MCF 10A (cell line): ENCODE measurements at regions not wholly inside any gene's neighbourhood (a gene's known extent, or its start where the extent isn't known, plus 50 kb on each side); places are given as distances from the start of the nearest gene placed in this dataset.

Source experiments
- BruUV-seq: library from RNA; stranded (reverse); fragments of 400-500 nt; replicated peaks from 2 replicates; lab custom pipeline; 2021; lab: Mats Ljungman, UMichigan
- CTCF ChIA-PET: fragments of 300-600 bp; sonication (Branson Sonifier 250); formaldehyde crosslinking; extraction: SDS; loops from one replicate; lab custom pipeline; 2021; ENCODE audit warnings: antibody characterized with exemption, inconsistent platforms; lab: Yijun Ruan, JAX
- POLR2A ChIA-PET: fragments of 300-600, 350-650 bp; sonication (Branson Sonifier 250); formaldehyde crosslinking; extraction: SDS; loops from one replicate; lab custom pipeline; 2020; ENCODE audit warnings: antibody characterized with exemption, inconsistent platforms; lab: Yijun Ruan, JAX
- DNase-seq: peaks from one replicate; pipeline ENCODE4 v3.0.0-alpha.2; 2018; ENCODE audit not compliant: unreplicated experiment
- H3K27ac Mint-ChIP-seq: one replicate; pipeline ENCODE4 v1.8.0; 2022; ENCODE audit warnings: mild to moderate bottlenecking, low read depth, mixed read lengths; ENCODE audit not compliant: unreplicated experiment
- H3K27me3 Mint-ChIP-seq: one replicate; pipeline ENCODE4 v1.8.0; 2022; ENCODE audit warnings: mixed read lengths; ENCODE audit not compliant: insufficient read depth, unreplicated experiment
- H3K36me3 Mint-ChIP-seq: one replicate; pipeline ENCODE4 v1.8.0; 2022; ENCODE audit warnings: mild to moderate bottlenecking, moderate library complexity, mixed read lengths; ENCODE audit not compliant: insufficient read depth, unreplicated experiment
- H3K4me1 Mint-ChIP-seq: one replicate; pipeline ENCODE4 v1.8.0; 2022; ENCODE audit warnings: mixed read lengths; ENCODE audit not compliant: insufficient read depth, unreplicated experiment
- H3K4me3 Mint-ChIP-seq: one replicate; pipeline ENCODE4 v1.8.0; 2022; ENCODE audit warnings: mild to moderate bottlenecking, moderate library complexity, mixed read lengths; ENCODE audit not compliant: unreplicated experiment
- H3K9me3 Mint-ChIP-seq: one replicate; pipeline ENCODE4 v1.8.0; 2022; ENCODE audit warnings: mixed read lengths; ENCODE audit not compliant: unreplicated experiment
- CTCF ChIP-seq: fragments of 200-600 bp; IDR thresholded peaks from one replicate; pipeline ENCODE4 v1.8.0; 2022; ENCODE audit warnings: antibody characterized with exemption, mild to moderate bottlenecking; ENCODE audit not compliant: unreplicated experiment
- intact Hi-C: fragments of 100-400 bp; cut with micrococcal nuclease; formaldehyde crosslinking; loops from 2 replicates; pipeline ENCODE4 v1.14.1; 2022

- no peaks in the 10 kb centered on the region for H3K36me3 Mint-ChIP-seq
- no TSS peak for BruUV-seq
- H3K4me1 Mint-ChIP-seq, result no peaks in the 10 kb centered on the region
- peak; percentile 23 for DNase-seq
- POLR2A ChIA-PET, result no interaction called here
- H3K27me3 Mint-ChIP-seq, result peaks cover 75% of the 10 kb centered on the region
- peaks cover 4% of the 10 kb centered on the region for H3K9me3 Mint-ChIP-seq
- TF ChIP-seq CTCF, result no peak
- CTCF ChIA-PET, result interaction anchor here (0.6 kb wide), 2 partner anchors 406 to 1975 kb away, joined by 3 to 4 read pairs; no protein-coding TSS in a partner anchor
- no peak overlapping the region for H3K27ac Mint-ChIP-seq
- H3K4me3 Mint-ChIP-seq, result no peak overlapping the region
- intact Hi-C loops, result no loop called here
Observed at GRCh38 chr14:106210650-106211049, 684.3 kb downstream of the TMEM121 start.

GRCh38 chr14:106211334-106211900 is 685.0 kb downstream of the TMEM121 start:
- no peaks in the 10 kb centered on the region for H3K9me3 Mint-ChIP-seq
- H3K36me3 Mint-ChIP-seq, result no peaks in the 10 kb centered on the region
- no peak for DNase-seq
- ChIA-PET CTCF (no interaction called here), POLR2A (no interaction called here)
- no TSS peak for BruUV-seq
- H3K27me3 Mint-ChIP-seq, result peaks cover 79% of the 10 kb centered on the region
- no peaks in the 10 kb centered on the region for H3K4me1 Mint-ChIP-seq
- H3K27ac Mint-ChIP-seq, result no peak overlapping the region
- no peak overlapping the region for H3K4me3 Mint-ChIP-seq
- intact Hi-C loops, result no loop called here
- no peak for TF ChIP-seq CTCF

GRCh38 chr14:106215229-106215628 is 688.8 kb downstream of the TMEM121 start:
- no TSS peak for BruUV-seq
- no peaks in the 10 kb centered on the region for H3K4me1 Mint-ChIP-seq

GRCh38 chr14:106216679-106217078 is 690.3 kb downstream of the TMEM121 start:
- TF ChIP-seq CTCF, result no peak
- DNase-seq, result no peak
- CTCF ChIA-PET, result interaction anchor here (0.7 kb wide), 1 partner anchor 320 kb away, joined by 3 read pairs; no protein-coding TSS in a partner anchor
- no peak overlapping the region for H3K4me3 Mint-ChIP-seq
- no peak overlapping the region for H3K27ac Mint-ChIP-seq
- H3K27me3 Mint-ChIP-seq, result peaks cover 70% of the 10 kb centered on the region
- no peaks in the 10 kb centered on the region for H3K9me3 Mint-ChIP-seq
- H3K36me3 Mint-ChIP-seq, result no peaks in the 10 kb centered on the region
- no TSS peak for BruUV-seq
- intact Hi-C loops, result no loop called here
- POLR2A ChIA-PET, result no interaction called here
- H3K4me1 Mint-ChIP-seq, result no peaks in the 10 kb centered on the region

More at GRCh38 chr14:106215229-106215628, 688.8 kb downstream of the TMEM121 start:
- H3K36me3 Mint-ChIP-seq, result no peaks in the 10 kb centered on the region
- no peaks in the 10 kb centered on the region for H3K9me3 Mint-ChIP-seq
- peaks cover 65% of the 10 kb centered on the region for H3K27me3 Mint-ChIP-seq
- H3K27ac Mint-ChIP-seq, result no peak overlapping the region
- no peak overlapping the region for H3K4me3 Mint-ChIP-seq
- DNase-seq, result no peak
- CTCF ChIA-PET, result no interaction called here
- intact Hi-C loops, result no loop called here
- POLR2A ChIA-PET, result no interaction called here
- TF ChIP-seq CTCF, result no peak
